GM19023 (cell line): ENCODE measurements at regions not wholly inside any gene's neighbourhood (a gene's known extent, or its start where the extent isn't known, plus 50 kb on each side); places are given as distances from the start of the nearest gene placed in this dataset.

Source experiments
- ATAC-seq: cut with Tn5 transposase; IDR thresholded peaks from one replicate; pipeline ENCODE4 v1.9.1; 2021; ENCODE audit warnings: mild to moderate bottlenecking, moderate library complexity; ENCODE audit not compliant: unreplicated experiment

DNA sequence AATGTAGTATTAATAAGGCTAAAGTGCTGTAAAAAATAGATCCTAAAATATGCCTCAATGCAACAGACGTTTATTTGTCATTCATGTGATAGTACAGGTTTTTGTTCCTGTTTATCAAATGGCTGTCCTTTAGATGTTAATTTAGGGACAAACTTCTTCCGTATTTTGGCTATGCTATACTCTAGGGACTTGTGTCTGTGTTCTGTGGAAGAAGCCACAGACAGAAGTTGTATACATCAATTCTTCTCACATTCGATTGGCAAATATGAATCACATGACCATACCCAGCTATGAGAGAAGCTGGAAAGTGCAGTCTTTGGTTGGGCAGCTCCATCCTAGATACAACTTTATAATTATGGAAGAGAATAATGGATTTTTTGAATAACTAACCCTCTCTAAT lies 232.7 kb upstream of the SNX7 start:
- ATAC-seq, result no peak

DNA sequence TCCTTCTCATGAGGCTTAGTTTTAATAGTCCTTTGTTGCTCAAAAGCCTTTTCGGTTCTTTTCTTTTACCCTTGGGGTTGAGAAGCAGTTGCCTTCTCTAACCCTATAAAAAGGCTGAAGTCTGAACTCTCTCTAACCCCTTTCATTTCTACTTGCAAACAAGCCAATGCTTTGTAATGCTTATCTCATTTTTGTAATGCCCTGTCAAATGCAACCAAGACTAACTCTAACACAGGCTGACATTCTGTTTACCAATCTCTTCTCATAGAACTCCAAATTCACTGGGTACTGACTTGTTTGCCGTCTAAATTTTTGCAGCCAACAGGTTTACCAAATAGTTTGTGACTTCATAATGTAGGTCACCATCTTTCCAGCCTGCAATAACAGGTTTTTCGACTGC lies 233.9 kb upstream of the SNX7 start:
- no peak for ATAC-seq

DNA sequence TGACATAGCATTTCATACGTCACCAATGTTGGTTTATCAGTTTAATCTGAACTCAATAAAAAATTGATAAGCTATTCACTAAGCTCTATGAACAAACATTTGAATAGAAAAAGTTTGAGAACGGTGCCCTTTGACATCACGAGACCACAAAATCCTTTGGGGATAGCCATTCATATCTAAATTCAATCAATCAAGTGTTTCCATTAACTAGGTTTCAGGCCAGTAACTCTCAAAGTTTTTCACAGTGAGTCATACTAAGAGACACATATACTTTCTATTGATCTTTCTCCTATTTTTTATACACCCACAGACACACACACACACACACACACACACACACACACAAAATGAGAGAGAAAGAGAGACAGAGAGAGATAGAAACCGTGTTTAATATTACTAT lies 235.4 kb upstream of the SNX7 start:
- ATAC-seq, result no peak

DNA sequence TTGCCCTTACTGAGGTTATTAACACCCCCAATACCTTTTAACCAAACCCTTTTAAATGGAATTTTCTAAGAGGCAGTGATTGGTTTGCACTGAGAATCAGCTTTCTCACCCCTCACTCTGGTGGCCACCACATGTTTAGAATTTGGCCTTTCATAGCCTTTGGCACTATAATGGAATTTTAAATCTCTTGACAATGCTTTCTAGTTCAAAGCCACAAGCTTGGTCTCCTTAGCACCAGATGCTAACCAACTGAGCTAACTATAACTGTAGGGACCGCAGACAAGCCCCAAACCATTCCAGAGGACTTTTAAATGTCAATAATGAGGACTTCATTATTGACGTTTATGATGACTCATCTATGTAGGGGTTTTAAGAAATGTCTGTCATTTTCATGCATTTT lies 238.7 kb upstream of the SNX7 start:
- no peak for ATAC-seq

DNA sequence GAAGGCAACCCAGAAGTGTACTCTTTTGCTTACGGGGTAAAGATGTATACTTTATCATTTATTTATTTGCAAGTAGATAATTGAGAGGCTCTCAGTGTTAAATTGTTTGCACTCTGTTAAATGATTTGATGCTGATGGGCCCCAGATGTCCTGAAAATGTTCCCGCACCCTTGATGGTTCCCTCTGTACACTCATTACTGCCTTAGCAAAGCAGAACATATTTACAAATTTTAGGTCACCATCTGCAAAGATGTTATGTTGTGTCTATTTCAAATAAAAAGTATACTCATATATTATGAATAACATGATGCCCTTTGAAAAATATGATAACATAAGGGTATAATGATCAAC lies 240.5 kb upstream of the SNX7 start:
- no peak for ATAC-seq

DNA sequence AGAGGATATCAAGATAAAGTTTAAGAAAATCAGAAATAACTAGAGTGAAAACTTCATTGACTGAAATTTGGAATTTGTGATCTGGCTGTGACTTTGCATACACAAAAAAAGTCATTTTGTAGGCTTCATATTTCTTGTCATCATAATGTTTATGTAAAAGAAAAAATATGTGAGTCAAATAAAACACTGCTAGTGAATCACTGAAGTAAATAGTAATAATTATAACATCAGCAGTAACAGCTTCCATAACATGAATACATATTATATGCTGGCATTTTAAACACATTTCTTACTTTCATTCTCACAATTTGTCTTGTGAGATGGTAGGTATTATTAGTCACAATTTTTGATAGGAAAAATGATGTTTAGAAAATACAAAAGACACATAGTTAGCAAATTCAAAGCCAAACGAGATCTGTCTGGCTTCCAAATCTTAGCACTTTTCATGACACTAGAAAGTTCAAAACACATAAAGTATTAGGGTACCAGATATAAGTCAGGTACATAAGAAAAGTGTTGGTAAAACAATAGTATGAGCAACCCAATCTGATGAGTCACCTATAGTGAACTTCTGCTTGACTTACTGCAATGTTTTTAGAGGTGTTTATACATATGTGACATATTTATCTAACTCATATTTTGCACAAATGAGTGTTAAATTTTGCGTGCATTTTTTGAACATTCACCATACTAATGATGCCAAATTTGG lies 241.0 kb upstream of the SNX7 start:
- no peak for ATAC-seq

DNA sequence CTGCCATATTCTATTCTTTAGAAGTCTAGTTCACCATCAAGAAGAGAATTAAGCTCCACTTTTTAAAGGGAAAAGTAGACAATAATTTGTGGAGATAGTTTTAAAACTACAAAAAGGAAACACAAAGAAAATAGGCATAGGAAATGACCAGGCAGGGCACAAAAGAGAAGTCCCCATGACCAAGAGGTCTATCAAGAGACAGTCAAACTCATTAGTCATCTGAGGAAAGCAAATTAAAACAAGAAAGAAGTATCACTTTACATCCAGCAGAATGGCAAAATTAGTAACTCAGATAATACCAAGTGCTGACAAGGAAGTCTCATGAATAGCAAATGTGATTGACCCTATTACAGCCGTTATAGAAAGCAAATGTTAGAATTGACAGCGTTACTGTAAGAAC lies 243.7 kb upstream of the SNX7 start:
- ATAC-seq, result no peak

DNA sequence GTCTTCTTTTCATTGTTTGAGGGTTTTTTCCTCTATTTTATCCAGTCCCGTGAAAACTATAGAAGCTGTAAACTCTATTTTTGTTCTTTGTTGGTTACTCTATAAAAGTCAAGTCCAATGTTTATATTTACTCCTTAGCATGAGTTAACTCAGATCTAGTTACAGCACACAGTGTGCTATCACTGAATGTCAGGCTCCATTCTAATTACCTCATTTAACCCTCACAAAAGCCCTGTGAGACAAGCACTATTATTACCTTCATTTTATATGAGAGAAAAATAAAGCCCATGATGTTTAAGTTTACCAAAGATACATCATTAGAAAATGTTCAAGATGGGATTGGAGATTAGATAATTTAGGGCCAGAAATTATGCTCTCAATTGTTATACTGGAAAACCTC lies 251.4 kb upstream of the SNX7 start:
- ATAC-seq, result no peak

DNA sequence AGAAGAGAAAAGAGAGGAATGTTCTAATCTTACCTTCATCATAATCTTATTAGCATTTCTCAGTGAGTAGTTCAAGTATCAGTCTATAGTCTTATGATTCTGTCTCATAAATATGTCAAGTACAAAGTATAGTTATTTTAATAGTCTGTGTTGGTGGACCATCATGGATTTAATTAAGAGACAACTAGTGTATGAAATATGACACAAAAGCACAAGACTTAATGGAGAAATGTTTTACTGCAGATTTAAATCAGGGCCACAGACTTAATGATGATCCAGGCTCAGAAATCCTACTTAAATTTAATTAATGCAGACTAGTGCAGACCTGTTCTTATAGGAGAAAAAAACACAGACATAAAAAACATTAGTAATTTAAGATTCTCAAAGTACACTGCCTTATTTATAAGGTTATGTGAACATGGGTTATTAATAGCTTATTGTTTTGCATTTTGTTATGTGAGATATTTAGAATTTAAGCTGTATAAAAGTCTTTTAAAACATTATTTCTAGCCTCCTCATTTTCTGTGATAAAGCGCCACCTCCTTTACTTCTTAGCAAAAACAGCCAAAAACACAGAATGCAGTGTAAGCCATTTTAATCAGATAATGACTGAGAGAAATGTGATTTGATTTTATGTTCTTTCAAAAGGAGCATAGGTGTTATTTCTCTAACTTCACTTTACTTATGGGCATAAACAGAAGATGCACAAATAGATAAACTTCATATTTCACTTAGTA lies 255.0 kb upstream of the SNX7 start:
- no peak for ATAC-seq

DNA sequence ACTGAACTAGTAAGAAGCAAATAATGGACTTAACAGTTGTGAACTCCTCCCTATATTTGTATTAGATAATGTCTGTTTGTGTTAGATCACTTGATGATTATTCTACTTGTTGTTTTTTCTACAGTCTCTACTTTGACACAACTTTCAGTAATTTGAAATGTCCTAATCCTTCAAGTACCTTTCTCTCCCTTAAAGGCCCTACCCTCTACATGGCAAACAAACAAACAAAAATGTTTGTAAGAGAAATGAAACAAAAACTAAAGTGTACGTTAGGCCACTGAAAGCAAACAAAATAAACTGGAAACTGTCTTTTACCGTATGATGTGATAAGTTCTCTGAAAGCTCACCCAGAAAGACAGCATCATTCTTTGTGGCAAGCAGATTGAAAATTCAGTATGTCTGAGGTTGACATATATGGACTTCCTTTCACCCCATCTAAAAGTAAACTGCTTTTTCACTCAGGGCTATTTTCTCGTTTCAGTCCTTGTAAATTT lies 255.9 kb upstream of the SNX7 start:
- peak; percentile 85 for ATAC-seq

DNA sequence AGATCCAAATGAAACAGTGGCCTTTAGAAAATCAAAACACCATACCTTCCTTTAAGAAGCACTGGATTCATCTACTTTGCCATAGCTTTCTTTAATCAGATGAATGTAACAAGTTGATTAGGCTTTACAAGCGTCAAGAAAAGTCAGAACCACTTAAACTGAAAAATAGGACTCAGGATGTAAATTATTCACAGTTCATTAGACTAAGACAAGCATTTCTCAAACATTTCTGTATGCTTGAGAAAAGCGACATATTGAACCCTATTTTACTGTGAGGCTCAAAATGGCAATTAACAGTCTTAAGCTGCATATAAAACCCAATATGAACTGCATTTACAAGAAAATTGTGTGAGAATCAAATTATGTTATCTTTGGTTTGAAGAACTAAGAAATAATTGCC lies 256.7 kb upstream of the SNX7 start:
- no peak for ATAC-seq

DNA sequence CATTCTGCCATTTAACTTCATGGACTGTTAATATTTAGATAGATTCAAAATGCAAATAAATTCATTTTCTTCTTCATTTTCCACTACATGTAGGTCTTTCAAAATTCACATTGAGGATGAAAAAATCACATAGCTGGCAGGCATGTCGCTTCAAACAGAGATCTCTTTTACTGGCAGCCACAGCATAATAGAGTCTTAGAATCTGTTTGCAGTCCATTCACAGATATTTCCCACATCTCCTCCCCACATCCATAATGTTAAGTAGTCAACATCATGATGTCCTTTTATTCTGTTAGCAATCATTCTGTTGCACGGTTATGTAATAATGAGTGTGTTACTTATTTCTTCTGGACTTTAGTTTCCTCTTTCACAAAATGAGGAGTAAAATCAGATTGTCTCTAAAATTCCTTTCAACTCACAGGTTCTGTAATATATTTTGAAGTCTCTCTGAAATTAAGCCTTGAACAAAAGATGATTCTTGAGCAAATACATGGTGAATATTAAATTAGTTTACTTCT lies 257.5 kb upstream of the SNX7 start:
- ATAC-seq, result no peak

DNA sequence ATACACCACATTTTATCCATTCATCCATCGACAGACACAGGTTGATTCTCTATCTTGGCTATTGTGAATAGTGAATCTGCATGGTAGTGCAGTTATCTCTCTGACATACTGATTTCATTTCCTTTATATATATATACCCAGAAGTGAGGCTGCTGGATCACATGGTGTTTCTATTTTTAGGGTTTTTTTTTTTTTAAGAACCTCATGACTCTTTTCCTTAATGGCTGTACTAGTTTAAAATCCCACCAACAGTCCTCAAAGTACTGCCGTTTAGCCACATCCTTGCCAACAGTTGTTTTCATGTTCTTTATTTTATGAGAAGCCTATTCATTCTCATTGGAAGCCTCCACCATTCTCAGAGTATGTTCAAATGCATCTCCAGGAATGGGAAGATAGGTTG lies 258.7 kb upstream of the SNX7 start:
- no peak for ATAC-seq

DNA sequence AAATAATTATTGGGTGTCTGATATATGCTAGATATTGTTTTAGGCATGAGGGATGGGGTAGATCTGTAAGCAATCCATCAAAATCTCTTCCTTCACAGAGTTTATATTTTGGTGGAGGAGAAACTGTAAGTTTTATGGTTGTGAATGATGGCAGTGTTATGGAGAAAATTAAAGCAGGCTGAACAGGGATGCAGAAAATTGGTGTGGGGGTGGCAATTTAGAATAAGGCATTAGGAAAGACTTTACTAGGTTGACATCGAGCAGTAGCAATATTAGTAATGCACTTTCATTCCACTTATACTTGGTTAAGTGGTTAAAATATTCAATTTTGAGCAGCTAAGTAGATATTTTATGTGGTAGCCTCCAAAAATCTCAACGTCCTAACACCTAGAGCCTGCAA lies 261.1 kb upstream of the SNX7 start:
- ATAC-seq, result no peak

DNA sequence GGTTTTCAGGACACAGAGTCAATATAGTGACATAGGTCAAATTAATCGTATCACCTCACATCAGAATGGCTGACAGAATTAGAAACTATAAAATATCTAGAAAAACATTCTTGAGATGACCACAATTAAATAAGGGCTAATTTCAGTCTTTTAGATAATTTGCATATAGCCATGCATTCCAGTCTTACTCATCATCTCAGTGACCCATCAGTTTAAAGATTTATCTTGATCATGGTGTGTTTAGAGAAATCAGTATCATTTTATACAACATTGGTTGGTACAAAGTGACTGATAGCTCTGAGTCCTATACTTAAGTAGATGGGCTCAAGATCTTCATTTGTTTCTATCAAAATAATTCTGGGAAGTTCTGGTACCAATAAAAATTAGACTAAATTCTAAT lies 262.3 kb upstream of the SNX7 start:
- ATAC-seq, result no peak

DNA sequence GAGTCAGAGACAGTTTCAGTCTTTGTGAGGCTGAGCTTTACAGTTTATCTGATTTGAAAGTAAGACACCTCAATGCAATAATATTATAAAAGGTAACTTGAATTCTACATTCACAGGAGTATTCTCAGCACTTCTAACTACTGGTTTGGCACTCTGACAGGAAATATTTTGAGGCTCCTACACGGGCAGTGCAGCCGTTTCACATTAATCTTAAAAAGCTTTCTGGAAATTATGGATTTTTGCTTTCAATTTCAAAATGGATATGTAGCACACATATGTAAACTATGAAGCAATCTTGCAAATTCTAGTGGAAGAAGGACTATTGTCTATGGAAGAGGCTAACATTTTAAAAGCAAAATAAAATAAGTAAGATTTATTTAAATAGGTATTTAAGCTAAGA lies 262.9 kb upstream of the SNX7 start:
- ATAC-seq, result no peak

DNA sequence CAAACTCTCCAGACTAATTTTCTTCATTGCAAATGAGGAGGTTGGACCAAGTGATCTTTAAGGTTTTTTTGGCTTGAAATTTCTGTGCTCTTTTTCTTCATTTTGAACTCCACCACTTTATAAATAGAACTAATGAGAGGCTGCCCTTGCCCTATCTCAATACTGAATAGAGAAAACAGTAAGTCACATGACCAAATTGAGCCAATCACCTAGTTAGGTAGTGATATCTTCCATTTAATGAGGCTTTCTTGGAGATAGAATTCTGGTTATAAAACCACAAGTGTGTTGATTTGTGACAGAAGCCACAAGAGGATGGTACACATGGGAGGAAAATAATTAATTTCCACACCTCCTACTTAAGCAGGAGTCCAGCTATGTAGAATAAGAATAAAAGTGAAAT lies 263.4 kb upstream of the SNX7 start:
- no peak for ATAC-seq

DNA sequence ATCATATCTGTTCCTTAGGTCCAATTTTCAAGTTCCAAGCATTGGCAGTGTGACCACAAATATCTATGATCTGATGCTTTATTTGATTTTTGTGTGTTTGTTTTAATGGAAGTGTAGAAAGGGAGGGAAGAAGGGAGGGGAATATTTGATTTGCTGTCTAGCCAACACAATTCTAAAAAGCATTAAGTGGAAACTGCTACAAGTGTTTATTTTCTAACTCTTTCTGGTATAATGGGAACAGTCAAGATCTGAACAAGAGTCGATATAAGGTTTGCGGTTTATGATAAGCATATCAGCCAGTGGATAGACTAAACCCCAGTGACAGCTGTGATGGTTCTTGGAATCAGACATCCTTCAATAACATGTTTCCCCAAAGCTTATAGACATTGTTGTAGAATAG lies 267.8 kb upstream of the SNX7 start:
- no peak for ATAC-seq

DNA sequence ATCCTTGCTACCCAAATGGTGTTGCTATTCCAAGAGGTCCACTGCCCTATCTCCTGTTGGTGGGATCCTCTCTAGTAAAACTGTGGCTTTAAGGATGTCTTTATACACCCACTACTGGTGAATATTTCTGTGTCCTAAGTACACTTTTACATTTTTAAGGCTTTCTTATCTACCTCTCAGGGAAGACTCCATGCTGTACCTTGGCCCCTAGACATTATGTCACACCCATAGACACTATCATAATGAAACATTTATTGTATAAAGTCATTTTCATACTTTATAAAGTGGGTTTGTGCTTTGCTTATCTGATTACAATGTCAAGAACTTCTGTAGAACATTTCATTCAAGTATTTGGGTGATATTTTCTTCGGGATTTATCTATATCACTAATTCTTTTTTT lies 270.3 kb upstream of the SNX7 start:
- ATAC-seq, result no peak

DNA sequence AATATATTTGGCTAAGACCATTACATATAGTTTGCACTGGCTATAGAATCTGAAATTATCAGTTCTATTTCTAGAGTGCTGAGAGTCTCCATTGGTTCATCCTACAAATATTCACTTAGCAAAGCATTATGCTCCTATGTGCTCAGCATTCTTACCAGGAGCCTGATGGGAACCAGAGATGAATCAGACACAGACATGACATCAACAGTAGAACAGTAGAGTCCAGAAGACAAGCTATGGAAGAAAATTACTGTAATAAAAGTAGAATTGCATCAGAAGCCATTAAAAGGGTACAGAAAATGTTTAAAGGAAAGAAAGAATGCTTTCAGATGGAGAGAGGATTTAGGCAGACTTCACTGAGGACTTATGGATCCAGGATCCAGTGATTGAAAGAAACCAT lies 271.7 kb upstream of the SNX7 start:
- ATAC-seq, result no peak

DNA sequence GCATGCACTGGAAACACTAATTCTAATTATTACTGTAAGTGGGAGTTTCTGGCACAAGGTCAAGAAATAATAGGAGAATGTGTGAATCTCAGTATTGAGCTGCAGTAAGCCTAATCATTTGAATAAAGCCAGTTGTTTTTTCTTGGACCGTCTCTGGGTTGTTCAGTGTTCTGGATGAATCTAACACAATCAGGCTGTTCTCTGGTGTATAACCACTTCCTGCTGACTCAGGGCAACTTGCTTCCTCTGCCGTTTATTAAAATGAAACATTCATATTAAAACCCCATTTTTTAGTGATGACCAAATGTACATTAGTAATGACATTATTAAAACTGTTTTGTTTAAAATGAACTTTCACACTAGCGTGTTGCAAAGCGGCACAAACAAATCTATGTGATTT lies 273.1 kb upstream of the SNX7 start:
- no peak for ATAC-seq

DNA sequence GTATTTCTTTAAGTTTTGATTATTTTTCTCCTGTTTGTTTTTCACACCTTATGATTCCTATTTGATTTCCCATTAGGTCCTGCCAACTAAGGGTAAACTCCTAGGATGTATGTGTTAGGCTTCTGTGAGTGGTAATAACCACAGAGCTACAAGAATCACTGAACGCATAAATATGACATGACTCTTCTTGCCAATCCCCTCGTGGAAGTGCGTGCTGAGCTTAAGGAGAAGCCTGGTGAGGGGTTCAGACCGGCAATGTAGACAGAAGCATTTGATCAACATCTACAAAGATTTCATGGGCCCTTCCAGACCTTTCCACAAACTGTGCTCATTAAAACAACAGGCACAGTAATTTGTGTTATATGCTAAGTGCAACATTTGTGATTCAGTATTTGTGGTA lies 273.8 kb upstream of the SNX7 start:
- ATAC-seq, result no peak
